HG02943 (cell line): ENCODE measurements at regions not wholly inside any gene's neighbourhood (a gene's known extent, or its start where the extent isn't known, plus 50 kb on each side); places are given as distances from the start of the nearest gene placed in this dataset.

Source experiments
- ATAC-seq: cut with Tn5 transposase; IDR thresholded peaks from one replicate; pipeline ENCODE4 v1.9.1; 2021; ENCODE audit warnings: mild to moderate bottlenecking, low read depth, moderate library complexity; ENCODE audit not compliant: unreplicated experiment

GRCh38 chr1:57966340-57966739, 542.5 kb upstream of the DAB1 start:
- no peak for ATAC-seq

GRCh38 chr1:57963581-57963980, 539.7 kb upstream of the DAB1 start:
- ATAC-seq: no peak

DNA sequence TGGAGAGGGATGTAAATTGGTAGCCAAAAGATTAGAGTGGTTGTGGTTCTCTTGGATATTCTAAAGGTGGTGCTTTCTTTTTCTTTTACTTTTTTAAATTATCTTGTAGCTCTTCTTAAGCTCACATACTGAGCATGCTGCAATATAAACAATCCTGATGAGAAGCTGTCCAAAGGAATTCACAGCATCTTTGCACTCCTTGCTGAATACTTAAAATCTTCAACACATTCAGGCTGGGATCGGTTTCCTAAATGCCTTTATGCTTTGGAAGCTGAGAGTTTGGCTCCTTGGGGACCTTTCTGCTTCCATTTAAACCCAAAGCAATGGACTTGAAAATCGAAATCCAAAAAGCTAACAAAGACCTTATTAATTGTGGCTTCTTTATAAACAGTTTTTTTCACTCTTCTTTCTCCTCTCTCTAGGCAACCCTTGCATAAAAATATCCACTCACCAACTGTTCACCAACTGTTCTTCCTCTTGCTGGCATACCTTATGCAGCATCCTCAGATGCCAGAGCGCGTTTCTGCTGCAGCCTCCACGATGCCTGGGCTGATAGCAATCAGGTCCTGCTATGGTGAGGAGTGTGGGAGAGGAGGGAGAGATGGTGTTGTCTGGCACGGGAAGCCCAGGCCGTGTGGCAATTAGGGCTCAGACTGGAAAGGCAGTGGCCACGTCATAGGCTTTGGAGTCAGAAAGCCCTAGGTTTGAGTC, 535.8 kb upstream of the DAB1 start:
- no peak for ATAC-seq

DNA sequence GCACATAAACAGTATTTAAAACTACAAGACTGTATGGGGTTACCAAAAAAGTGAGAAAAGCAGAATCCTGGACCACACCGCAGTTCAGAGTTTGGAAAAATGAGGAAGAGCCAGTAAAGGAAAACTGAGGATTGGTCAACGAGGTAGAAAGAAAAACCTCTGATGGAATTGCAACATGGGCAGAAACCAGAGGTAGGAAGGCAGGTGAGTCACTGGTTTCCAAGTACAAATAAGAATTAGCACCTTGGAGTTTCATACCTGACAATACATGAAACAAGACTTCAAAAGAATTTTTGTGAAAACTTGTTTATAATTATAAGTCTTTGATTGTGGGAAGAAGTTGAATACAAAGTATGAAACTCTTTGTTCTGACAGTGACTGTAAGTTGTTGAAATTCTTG, 533.7 kb upstream of the DAB1 start:
- ATAC-seq: no peak

DNA sequence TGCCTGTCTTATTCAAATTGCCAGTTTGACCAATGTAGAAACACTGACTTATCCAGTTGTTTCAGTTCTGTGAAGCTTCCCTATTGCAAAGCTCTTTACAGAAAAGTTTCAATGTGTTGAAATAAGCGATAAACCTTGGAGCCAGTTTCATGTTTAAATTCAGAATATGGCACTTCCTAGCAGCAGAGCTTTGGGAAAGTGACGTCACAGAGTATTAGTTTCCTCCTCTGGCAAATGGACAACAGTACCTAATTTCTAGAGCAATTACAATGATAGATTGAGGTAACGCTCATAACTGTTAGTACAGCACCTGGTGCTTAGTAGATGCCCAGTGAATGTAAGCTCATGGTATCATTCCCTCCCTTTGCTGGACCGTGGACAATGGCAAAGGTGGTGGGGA, 527.5 kb upstream of the DAB1 start:
- no peak for ATAC-seq

DNA sequence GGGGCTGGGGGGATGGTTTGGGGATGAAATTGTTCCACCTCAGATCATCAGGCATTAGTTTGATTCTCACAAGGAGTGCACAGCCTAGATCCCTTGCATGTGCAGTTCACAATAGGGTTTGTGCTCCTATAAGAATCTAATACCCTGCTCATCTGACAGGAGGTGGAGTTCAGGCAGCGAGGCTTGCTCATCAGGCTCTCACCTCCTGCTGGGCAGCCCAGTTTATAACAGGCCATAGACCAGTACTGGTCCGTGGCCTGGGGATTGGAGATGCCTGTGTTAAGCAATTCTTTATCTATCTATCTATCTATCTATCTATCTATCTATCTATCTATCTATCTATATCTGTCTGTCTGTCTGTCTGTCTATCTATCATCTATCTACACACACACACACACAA, 525.3 kb upstream of the DAB1 start:
- no peak for ATAC-seq

DNA sequence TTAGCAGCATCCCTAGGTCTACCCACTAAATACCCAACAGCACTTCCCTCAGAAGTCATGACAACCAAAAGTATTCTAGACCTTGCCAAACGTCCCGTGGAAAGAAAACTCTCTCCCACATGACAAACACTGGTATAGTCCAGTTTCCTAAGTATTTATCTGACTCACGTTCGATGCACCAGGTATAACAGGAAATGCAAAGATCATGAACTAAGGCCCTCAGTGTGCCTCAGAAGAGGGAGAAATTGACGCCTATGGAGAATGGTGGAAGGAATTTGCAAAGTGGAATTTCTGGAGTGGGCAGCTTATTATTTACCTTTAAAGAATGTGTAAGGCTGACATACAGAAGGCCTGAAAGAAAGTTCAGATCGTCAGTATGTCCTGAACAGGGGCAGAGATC, 523.6 kb upstream of the DAB1 start:
- ATAC-seq: no peak

GRCh38 chr1:57945045-57945444, 521.2 kb upstream of the DAB1 start:
- ATAC-seq: no peak

DNA sequence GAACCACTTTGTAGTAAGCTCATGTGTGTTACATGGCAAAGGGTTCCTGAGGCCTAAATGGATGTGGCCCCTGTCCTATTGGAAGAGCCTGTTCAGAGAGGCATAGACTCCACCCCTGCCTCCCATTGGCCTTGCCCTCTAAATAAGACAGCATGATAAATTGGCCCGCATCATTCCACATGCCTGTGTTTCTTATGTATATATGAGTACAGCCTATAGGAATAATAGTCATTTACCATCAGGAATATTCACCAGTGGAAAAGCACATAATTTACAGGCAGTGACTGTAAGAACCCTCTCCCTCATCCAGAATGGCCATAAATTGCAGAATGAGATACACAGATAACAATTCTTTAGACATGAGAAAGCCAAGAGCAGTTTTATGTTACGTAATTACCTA, 519.5 kb upstream of the DAB1 start:
- ATAC-seq: no peak

DNA sequence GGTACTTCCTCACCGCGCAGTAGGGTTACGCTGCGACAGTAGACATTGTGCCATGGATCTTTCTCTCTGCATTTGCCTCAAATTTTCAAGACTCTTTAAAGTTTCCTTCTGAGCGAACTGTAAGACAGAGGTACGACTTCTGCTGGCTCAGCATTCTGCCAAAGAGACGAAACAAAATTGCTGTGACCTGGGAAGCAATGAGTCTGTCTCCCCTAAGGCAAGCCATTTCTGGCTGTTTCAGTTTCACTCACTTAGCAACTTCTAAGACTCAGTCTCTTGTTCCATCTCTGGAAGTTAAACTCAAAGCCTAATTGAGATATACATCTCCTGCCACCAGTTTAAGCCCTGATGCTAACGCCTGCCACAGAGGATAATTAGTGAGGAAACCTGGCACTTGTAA, 510.9 kb upstream of the DAB1 start:
- no peak for ATAC-seq

- no peak for ATAC-seq
Measured at GRCh38 chr1:57927003-57927402, 503.1 kb upstream of the DAB1 start.

- ATAC-seq: no peak
Measured at GRCh38 chr1:57926025-57926552, 502.2 kb upstream of the DAB1 start.

DNA sequence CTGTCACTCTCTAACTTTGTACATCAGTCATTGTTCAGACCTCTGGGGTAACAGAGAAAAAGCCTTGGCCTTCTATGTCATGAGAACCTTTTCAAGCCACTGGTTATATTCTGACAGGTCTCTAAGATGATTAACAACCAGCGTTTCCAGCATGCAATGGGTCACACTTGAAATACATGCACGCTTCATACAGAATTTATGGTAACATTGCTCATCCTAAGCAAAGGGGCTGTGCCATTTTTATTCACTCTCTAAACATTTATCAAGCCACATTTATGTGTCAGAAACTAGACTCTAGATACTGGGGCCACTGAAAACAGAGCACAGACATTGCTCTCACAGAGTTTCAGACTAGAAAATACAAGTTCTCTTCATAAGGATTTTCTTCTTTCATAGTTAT, 501.4 kb upstream of the DAB1 start:
- ATAC-seq: no peak

- no peak for ATAC-seq
Measured at GRCh38 chr1:57922130-57922529, 498.3 kb upstream of the DAB1 start.

DNA sequence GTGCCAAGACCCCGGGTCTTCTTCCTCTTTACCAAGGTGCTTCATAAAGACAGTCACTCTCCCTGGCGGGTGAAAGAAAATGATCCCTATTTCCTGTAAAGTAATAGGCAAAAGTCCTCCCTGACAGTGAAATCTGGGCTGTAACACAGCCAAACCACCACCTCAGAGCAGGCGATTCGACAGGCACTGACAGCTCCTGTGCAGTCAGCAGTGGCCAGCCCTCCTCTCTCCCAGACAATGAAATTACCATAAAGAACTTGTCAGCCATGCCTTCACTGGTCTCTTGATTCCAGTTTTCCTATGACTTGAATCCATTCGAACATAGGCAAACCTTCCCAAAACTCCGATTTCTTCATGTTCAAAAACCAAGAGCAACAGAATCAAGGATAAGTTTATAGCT, 492.2 kb upstream of the DAB1 start:
- ATAC-seq: no peak

- ATAC-seq: no peak
Measured at GRCh38 chr1:57911427-57911826, 487.6 kb upstream of the DAB1 start.

DNA sequence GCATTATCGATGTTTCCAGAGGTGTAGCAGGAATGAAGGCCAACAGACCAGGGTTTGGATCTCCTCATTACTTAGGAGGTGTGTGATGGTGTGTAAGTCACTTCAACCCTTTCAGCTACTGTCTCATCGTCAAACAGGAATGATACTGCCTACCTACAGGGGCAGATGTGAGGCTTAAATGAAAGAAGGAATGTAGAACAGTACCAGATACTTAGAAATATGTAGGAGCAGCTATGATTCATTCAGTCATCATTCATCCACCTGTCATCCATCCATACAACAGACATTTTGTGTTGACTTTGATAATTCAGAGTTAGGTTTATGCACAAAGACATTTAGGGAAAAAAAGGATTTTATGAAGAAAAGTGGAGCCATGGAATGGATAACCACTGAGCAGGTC, 486.9 kb upstream of the DAB1 start:
- no peak for ATAC-seq

DNA sequence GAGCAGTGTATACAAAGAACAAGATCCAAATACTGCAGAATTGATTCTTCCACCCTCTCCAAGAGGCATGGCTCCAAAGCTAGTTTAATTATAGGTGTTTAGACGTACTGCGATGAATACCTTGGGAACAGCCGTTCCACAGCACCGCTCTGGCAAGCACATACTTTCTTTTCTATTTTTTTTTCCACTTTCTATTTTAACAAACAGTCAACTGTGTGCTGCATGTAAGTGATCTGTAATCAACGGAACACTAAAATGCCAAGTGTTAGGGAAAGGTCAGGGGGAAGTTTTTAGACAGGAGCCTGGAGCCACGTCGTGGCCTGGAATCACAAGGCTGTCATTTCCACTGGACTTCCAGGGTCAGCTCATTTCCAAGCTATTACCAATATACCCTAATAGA, 486.4 kb upstream of the DAB1 start:
- no peak for ATAC-seq

DNA sequence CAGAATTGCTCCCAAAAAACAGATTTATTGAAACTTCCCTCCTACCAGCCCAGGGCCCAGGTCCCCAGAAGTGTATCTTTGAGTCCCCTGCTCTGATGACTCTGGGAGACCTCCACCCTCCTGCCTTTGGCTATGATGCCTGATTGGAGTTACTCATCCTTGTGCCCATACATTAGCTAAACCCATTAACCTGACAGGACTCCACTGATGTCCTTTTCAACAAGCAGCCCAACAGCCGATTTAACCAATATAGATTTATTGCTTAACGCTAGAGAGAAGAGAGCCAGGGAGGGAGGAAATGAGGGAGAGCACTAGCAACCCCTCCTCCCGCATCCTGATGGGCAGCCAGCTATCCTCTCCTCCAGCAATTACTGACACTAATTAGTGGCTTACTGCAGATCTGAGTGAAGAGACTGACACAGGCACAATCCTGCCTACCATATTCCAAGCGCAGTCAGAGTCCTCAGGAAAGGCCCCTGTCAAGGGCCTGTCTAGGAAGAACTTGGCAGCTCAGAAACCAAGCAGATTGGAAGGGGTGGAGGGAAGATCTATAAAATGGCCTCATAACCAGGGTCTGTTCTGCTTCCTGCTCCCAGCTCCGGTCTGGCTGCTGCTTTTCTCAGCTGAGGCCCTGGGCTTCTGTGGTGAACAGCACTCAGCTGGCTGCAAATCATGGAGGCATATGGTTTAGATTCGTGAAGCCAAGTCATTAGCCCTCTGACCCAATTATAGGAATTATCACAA, 484.5 kb upstream of the DAB1 start:
- no peak for ATAC-seq

GRCh38 chr1:57901208-57901919, 477.5 kb upstream of the DAB1 start:
- no peak for ATAC-seq

GRCh38 chr1:57898531-57898930, 474.7 kb upstream of the DAB1 start:
- no peak for ATAC-seq
